ENCODE measurements at regions not wholly inside any gene's neighbourhood (a gene's known extent, or its start where the extent isn't known, plus 50 kb on each side); places are given as distances from the start of the nearest gene placed in this dataset.

DNA sequence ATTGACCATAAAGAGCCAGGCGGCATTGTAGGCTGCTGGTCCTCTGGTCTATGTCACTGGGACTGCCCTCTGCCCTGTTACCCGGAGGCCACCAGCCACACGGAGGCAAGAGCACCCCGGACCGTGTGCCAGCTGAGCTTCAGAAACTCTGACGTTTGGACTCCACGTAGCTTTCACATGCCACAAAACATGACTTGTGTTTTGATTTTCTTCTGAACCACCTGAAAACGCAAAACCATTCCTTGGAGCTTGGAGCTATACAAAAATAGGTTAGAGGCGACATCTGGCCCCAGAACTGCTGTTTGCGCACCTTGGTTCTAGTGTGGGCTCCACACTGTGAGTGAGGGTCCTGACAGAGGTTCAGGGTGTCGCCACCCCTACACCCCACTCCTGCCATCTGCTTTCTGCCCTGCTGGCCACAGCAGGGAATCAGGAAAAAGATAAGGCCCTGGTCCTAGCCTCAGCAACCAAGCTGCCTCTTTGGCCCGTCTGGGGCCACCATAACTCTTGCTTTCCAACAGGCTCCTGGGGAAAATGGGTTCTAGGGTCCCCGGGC is 151.3 kb upstream of the IRX2 start:
- DNase-seq: no peak

DNA sequence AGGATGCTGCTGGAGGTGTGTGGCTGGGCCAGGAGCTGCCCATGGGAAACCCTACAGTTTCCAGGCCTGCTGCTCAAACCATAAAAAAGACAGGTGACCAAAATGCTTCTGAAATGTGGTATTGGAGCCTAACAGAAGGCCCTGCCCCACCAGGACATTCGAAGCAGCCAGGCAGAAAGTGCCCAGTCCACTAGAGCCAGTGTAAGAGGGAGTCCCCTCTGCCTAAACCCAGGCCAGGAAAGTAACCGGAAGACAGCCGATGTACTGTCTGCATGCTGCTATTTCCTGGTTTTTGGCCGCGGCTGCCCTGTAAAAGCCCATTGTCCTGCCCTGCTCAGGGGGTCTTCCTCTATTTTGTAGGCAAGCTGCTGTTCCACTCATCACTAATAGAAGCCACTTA is 150.7 kb upstream of the IRX2 start:
- DNase-seq: no peak

DNA sequence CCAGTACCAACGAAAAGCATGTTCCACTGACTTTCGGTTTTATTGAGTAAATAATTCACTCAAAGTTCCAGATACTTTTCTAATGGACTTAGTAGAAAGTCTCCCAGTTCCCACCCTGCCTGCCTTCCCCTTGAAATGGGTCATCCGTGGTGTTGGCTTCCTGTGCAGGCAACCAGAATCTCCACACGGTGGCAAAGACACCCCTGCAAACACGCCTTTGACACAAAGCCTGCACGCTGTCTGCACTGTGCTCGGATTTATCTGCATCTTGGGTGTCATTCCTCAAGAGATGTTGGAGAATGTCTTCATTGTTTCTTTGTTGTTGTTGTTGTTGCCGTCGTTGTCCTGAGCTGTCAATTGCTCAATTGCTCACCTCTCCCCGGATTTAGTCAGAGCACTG is 150.0 kb upstream of the IRX2 start:
- no peak for DNase-seq

DNA sequence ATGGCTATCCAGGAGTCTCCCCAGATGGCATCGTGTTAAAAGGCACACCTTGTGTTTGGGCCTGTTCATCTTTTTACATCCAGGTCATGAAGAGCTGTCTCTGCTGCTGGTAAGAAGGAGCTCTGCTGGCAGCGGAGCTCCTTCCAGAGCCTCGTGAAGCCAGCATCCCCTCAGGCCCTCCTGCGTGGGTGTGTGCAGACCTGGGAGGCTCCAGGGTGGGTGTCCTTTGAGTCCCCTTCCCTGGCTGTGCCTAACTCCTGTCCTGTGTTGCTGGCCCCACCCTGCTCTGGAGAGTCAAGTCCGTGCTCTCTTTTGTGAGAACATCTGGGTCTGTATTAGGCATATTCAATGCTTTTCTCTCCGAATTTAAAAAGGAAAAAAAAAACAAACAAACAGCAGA is 149.6 kb upstream of the IRX2 start:
- no peak for DNase-seq

DNA sequence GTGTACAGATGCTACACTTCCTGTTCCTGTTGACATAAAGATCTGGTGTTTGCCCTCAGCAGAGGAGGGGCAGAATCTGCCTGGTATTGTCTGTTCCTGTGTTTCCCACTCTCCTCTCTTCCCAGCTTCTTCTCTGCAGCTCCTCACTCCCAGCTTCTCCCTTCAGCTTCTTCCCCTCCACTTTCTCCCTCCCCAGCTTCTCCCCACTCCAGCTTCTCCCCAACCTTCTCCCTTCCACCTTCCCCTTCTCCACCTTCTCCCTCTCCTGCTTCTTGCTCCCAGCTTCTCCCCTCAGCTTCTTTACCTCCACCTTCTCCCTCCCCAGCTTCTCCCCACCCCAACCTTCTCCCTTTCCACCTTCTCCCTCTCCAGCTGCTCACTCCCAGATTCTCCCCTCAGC is 148.9 kb upstream of the IRX2 start:
- no peak for DNase-seq

DNA sequence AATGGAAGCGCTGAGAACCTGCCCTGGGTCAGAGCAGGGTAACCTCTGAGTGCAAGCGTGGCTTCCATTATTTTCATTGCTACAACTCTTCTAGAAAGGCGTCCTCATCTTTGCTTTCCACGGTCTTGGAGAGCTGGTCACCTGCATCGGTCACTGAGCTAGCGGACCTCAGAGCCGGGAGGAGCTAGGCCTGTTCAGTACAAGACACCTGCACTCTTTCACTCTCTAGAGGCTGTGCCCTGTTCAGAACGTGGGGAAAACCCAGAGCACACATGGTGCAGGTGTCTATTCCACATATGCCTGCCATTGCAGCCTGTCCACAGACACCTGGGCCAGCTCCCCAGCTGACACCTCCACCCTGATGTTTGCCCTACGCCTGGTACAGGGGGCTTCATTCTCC is 147.8 kb upstream of the IRX2 start:
- no peak for DNase-seq

DNA sequence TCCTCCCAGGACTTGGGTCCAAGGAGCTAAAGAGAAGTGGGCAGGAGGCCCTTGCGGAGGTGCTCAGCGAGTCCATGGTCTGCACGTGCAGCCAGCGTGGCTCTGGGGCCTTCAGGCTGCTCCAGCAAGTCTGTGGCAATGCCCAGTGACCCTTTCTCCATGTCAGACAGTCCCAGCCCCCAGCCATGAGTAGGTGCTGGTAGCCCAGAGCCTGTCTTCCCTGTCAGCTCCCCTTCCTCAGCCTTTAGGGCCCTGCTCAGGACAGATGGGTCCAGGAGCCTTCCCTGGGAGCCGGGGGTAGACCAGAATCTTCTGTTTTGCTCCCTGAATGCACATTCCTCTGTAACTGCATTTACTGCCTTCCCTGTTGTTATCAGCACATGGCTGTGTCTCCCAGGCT is 147.2 kb upstream of the IRX2 start:
- DNase-seq: no peak

DNA sequence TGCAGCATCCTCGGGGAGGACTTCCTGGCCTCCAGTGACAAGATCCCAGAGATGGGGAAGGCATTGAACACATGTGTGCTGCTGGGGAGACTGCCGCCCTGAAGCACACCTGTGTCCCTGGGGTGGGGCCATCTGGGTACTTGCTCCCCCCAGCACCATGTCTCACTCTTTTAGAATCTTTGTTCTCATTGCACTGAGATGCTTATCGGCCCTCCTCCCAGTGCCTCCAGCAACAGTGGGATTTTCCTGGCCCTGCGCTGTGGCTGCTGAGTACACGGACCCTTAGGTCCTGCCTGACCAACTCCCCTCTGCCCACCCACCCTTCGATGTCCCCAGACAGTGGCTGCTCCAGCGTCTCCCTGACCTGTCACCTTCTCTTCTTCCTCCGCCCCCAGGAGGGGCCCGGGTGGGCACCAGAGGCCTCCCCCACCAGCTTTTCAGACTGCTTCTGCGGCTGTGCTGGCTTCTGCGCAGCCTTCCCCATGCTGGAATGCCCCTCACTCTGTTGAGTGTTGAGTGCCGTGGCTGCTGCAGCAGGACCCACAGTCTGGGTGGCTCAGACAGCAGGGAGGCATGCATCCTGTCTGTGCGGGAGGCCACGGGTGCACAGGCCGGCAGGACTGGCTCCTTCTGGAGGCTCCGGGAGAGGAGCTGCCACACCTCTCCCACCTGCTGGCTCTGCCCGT is 145.9 kb upstream of the IRX2 start:
- no peak for DNase-seq

DNA sequence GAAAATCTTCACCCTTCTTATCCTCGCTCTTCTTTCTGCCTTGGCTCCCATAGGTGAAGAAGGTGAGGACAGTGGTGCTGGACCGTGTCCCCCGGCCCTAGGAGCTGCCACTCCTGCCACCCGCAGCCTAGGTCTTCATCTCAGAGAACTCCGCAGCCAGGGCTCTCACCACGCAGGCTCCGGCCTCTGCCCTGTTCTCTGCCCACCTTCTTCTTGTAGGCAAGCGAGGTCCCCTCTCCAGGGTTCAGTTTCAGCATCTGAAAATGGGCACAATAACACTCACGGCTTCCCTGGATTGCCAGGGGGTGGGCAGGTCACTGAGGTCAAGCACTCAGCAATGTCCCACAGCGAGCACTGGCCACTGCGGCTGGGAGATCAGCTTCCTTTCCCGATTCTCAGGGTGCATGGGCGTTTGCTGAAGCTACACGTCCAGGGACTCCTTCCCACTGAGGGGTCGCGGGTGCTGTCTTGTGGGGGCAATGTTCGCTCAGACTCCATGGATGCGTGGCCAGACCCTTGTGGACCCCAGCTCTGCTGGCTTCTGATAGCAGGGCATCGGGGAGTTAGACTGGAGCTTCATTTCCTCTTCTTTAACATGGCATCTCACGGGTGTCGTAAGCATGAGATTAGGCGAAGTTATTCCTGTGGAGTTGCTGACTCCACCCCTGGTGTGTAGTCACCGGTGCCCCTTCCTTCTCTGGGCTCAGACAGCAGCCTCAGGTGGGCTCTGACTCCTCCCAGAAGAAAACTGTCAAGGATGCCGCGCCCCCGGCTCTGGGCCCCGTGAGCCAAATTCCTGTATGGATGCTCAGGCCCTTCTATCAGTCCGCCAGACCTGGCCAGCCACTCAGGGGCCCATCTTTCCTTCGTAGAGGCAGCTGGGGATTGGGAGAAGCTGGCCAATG is 145.1 kb upstream of the IRX2 start:
- DNase-seq: no peak

DNA sequence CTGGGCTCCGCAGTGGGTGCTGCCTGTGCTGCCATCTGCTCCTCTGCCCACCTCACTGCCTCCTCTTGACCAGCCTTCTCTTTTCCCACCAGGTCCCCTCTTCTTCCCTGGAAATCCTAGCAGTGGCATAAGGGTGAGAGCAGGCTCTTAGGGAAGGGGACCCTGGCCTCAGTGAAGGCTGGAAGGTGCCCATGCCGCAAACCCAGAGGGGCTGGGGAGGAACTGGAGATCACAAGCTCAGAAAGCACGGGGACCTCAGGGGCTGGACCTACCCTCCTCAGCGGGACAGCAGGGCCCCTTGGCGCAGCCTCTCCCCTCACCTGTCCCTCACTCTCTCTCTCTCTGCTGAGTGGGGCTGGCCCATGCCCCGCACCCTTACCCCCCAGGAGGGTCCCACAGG is 144.4 kb upstream of the IRX2 start:
- no peak for DNase-seq

DNA sequence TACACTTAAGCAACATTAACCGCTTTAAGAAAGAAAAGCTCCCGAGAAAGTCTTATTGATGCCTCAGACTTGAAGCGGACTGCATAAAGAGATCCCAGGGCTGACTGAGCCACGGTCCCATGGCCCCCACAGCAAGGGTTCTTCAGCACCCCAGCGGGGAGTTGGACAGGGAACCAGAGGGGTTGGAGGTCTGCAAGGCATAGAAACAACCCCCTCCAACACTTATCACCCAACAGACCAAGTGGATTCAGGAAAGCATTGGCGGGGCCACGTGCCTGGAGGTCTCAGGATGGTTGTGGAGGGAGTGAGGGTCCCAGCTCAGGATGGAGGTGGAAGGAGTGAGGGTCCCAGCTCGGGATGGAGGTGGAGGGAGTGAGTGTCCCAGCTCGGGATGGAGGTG is 143.7 kb upstream of the IRX2 start:
- no peak for DNase-seq

DNA sequence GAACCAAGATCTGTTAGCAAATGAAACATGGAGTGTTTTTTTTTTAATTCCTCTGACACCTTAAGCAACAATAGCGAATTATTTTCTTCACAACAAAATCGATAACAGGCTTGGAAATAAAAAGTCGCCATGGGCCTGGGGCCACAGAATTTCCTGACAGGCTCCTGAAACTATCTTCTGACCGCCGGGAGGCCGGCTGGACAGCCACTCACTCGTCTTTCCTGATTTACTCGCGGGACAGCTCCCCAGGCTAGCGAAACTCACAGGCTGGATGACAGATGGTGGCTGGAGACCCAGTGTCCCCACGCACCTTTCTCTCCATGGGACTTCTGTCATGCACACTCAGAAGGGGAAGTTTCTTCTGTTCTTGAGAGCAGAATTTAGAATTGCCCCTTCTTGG is 143.3 kb upstream of the IRX2 start:
- DNase-seq: no peak

DNA sequence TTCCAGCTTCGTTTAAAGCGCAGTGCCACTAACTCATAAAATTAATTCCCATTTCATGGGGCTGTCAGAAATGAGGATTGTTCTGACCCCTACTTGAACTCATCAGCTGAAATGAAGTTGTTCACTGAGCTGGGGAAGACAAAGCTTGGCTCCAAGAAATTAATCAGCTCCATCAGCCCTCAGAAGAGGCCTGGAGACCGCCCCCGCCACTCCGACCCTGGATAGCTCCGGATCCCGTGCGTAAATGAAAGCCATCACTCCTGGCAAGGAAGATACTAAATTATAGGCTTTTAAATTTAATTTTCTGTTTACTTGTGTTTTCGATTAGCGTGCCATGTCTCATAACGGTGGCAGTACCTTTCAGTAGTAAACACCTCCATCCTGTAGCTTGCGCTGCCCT is 142.8 kb upstream of the IRX2 start:
- no peak for DNase-seq

DNA sequence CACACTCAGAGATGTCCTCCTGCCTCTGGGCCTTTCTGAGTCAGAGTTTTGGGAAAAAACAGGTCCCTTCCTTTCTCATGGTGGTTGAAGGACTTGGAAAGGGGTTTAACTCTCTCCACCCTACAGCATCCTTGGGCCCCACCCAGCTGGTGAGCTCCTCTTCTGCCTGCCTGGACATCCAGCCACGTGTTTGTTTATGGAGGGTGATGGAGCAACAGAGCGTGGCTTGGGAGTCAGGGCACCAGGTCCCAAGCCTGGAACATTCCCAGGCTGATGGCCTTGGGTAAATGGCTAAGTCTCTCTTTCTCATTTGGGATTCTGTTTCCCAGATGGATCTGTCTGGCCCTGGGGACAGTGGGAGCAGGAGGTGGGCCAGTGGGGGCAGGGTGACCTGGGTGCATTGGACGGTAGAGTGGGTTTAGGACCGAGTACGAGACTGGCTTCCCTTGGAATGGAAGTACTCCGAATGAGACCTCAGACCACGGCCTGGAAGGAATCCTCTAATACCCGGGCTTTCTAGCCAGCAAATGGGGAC is 141.1 kb upstream of the IRX2 start:
- DNase-seq: no peak

DNA sequence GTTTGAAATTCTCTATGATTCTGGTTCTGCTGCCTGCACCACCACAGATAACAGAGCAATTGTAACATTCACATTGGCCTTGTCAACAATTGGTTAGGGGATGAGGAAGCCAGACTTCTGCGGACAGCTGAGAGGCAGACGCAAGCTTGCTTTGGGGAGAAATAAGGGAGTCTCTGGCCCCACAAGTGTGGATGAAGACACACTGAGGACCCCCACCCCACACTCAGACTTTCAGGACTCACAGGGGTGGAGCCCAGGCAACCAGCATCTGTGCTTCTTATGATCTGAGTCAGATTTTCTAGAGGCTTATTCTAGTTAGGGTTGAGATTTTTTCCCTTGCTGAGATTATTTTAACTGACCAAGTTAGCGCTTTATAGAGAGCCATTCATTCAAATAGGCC is 140.3 kb upstream of the IRX2 start:
- DNase-seq: no peak

DNA sequence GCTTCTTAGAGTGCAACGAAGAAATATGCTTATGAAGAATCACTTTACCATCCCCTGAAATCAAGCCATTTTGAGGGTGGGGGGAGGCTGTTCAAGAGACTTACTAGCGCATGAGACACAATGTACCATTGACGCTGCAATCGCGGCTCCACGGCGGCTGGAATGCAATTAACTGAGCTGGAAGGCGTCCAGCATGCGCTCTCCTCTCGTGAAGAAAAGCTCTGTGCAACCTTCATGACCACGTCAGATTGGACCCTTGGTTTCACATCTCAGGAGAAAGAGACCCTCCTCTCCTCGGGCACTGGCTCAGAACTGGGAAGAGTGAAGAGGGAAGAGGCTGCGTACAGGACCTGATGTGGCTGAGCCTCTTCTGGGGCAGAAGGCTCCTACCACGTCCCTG is 138.5 kb upstream of the IRX2 start:
- no peak for DNase-seq

DNA sequence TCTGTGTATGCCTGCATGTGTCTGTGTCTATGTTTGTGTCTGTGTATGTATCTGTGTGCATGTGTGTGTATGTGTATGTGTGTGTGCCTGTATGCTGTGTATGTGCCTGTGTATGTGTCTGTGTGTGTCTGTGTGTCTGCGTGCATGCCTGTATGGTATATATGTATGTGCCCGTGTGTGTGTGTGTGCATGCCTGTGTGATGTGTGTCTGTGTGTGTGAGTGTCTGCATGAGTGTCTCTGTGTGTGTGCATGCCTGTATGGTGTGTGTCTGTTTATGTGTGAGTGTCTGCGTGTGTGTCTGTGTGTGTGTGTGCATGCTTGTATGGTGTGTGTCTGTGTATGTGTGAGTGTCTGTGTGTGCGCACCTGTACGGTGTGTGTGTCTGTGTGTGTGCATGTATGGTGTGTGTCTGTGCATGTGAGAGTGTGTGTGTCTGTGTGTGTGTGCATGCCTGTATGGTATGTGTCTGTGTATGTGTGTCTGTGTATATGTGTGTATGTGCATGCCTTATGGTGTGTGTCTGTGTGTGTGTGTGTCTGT is 137.1 kb upstream of the IRX2 start:
- DNase-seq: no peak

DNA sequence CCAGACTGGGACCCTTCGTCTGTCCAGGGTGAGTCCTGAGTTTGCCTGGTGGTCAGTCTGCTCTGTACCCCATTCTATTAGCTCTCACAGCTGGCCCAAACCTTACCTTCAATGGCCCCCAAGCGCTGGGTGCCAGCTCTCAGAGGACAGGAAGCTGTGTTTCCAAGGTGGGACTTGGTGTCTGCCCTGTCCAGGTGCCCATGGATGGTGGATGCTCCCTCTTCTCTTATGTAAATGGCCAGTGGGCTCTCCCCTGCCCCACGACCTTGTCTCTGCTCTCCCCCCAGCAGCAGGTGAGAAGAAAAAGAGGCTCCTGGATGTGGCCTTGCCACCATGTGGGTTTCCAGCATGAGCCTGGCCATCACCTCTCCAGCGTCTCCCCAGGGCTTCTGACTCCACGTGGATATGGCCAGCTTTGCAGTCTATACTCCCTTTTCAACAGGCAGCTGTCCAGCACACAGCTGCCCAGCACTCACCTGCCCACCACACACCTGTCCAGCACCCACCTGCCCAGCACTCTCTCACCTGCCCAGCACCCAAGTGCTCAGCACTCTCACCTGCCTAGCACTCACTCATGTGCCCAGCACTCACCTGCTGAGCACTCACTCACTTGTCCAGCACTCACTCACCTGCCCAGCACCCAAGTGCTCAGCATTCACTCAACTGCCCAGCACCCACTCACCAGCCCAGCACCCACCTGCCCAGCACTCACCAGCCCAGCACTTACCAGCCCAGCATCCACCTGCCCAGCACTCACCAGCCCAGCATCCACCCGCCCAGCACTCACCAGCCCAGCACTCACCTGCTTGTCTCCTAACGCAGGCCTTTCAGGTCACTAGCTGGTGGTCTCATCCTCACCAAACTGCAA is 136.2 kb upstream of the IRX2 start:
- no peak for DNase-seq

DNA sequence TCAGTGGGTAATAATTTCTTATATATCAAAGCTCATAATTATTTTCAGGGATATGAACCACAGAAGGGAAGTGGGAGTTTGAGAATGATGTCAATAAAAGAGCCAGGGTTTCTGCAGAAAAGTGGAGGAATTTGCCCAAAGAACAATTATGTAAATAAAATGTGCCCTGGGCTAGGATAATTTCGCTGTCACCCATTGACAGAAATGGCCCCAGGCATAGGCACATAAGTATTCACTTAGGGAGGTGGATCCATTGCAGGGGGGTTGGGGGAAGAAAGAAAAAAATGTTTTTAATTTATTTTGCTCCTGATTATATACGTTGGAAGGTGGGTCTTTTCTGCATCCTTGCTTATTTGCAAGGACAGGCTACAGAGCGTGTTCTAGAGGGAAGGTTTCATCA is 135.1 kb upstream of the IRX2 start:
- DNase-seq: no peak

DNA sequence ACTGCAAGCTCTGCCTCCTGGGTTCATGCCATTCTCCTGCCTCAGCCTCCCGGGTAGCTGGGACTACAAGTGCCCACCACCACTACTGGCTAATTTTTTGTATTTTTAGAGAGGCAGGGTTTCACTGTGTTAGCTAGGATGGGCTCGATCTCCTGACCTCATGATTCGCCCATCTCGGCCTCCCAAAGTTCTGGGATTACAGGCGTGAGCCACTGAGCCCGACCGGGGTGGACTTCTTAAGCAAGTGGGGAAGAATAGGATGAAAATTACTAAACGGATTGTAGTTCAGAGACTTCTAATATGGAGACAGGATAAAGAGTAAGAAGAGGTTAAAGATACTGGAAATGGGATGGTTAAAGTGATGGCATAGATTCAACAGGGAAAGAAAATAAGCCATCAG is 132.3 kb upstream of the IRX2 start:
- DNase-seq: no peak

DNA sequence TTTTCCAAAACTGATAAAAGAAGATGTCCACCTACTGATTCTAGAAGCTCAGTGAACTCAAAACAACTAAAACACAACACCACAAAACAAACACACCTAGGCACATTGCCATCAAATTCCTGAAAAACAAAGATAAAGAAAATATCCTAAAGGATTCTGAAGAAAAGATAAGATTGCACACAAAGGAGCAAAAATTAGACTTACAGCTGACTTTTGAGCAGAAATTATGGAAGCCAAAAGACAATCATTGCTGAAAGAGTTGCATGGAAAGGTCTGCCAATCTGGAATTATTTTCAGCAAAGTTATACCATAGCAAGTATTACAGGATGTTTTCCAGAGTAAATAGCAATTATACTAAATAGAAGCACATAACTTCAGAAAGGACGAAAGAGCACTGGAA is 128.2 kb upstream of the IRX2 start:
- no peak for DNase-seq

DNA sequence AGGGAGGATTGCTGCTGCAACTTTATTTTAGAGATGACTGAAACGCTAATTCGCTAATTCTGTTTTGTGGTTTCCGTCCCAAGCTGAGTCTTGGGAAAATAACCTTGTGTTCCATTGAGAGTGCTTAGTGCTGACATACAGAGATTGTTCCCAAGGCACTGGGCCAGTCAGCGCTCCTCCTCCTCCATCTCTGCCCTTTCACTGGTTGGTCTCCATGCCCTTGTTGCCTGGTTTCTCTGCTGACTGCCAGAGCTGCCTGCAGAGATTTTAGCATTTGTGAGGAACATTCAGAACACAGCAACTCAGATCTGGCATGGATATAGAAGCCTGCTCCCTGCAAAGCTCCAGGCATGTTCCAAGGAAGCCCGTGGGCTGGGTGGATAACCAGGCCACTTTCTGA is 126.0 kb upstream of the IRX2 start:
- DNase-seq: no peak

DNA sequence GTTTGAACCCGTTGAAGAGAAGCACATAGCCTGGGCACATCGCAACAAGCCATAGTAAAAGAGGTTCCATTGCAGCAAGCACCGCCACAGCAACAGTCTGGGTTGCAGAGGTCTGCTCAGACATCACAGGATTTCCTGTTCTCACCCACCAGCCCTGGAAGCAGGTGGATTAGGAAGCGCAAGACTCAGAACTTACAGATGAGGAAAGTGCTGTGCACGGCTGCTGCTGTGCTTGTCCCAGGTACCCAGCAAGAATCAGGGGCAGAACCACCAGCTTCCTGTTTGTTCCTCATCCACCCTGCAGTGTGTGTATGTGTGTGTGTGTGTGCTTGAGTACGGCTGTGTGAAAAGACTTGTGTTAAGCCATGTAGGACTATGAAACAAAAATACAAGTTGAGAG is 124.7 kb upstream of the IRX2 start:
- no peak for DNase-seq

All from activated CD4-positive, alpha-beta T cell treated with anti-CD3 and anti-CD28 coated beads for 4 hours (primary cell).